ENCODE measurements at regions not wholly inside any gene's neighbourhood (a gene's known extent, or its start where the extent isn't known, plus 50 kb on each side); places are given as distances from the start of the nearest gene placed in this dataset.

DNA sequence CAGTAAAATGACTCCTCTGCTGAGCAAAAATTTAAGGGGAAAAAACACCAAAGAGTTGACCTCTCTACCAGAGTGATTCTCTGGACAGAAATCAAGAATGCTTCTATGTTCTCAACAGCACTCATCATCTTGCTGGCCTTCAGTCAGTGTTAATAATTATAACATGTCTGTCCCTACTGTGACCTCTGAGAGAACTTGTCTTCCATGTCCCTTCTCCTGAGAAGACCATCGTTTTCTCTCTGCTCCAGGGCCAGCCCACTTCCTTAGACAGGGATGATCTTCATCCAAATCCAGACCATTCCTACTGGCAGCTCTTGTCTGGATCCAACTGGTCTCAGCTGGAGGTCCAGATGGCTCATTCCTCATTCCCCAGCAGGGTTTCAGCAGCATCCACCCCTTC, 139.0 kb upstream of the NECTIN3 start:
- no peak for DNase-seq (ENCODE audit: low spot score)
- Histone ChIP-seq H3K9me3 (ENCODE audit: low read depth, low read length, poor library complexity, severe bottlenecking) (no peaks in the 10 kb centered on the region), H3K27me3 (replicated peaks; ENCODE audit: insufficient read depth, low read depth, low read length, poor library complexity) (no peaks in the 10 kb centered on the region), H3K36me3 (ENCODE audit: insufficient read depth, low read length, poor library complexity, severe bottlenecking) (no peaks in the 10 kb centered on the region), H3K4me3 (ENCODE audit: low read depth, low read length, poor library complexity, severe bottlenecking) (no peak overlapping the region), H3K4me1 (ENCODE audit: insufficient read depth, low read length, poor library complexity, severe bottlenecking) (no peaks in the 10 kb centered on the region), H3K27ac (ENCODE audit: low read depth, low read length, poor library complexity, severe bottlenecking) (no peak overlapping the region)
- ChIA-PET CTCF (no interaction called here), POLR2A (ENCODE audit: low non-redundant PET) (no interaction called here)
- intact Hi-C loops (cut with micrococcal nuclease; ENCODE audit: unreplicated experiment), result no loop called here
- BruUV-seq (replicated peaks), result no TSS peak
- TF ChIP-seq EZH2 (IDR thresholded peaks at IDR 0.05; ENCODE audit: borderline replicate concordance, low read depth, low read length, poor library complexity, severe bottlenecking) (no peak), CTCF (conservative IDR thresholded peaks at IDR 0.05; ENCODE audit: low read depth, low read length) (no peak)

DNA sequence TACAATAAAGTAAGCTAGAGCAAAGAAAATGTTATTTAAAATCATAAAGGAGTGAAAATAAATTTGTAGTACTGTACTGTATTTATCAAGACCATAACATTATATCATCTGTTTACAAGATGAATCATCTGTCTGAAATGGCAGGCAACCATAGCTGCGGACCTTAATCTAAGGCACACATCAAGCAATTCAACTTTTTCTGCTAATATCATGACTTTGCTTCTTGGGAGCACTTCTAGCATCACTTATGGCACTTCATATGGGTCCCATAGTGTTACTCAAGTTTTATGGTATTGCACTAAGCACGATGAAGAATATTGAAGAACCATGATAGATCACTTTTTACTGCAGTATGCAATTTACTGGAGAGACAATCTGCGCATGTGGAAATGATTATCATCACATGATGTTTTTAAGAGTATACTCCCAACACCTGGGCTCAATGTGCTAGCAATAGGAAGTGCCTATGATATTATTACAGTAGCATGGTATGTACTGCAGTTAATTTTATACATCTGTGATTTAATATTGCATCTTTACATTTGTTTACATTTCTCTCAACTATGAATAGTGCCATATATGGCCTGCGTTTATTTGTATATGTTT, 137.7 kb upstream of the NECTIN3 start:
- Histone ChIP-seq H3K4me1 (ENCODE audit: insufficient read depth, low read length, poor library complexity, severe bottlenecking) (no peaks in the 10 kb centered on the region), H3K9me3 (ENCODE audit: low read depth, low read length, poor library complexity, severe bottlenecking) (no peaks in the 10 kb centered on the region), H3K27me3 (replicated peaks; ENCODE audit: insufficient read depth, low read depth, low read length, poor library complexity) (no peaks in the 10 kb centered on the region), H3K36me3 (ENCODE audit: insufficient read depth, low read length, poor library complexity, severe bottlenecking) (no peaks in the 10 kb centered on the region), H3K27ac (ENCODE audit: low read depth, low read length, poor library complexity, severe bottlenecking) (no peak overlapping the region), H3K4me3 (ENCODE audit: low read depth, low read length, poor library complexity, severe bottlenecking) (no peak overlapping the region)
- BruUV-seq (replicated peaks), result no TSS peak
- DNase-seq (ENCODE audit: low spot score), result no peak
- no peak for TF ChIP-seq CTCF (conservative IDR thresholded peaks at IDR 0.05; ENCODE audit: low read depth, low read length)
- TF ChIP-seq EZH2 (IDR thresholded peaks at IDR 0.05; ENCODE audit: borderline replicate concordance, low read depth, low read length, poor library complexity, severe bottlenecking), result no peak
- intact Hi-C loops (cut with micrococcal nuclease; ENCODE audit: unreplicated experiment), result no loop called here
- ChIA-PET CTCF (no interaction called here), POLR2A (ENCODE audit: low non-redundant PET) (no interaction called here)

DNA sequence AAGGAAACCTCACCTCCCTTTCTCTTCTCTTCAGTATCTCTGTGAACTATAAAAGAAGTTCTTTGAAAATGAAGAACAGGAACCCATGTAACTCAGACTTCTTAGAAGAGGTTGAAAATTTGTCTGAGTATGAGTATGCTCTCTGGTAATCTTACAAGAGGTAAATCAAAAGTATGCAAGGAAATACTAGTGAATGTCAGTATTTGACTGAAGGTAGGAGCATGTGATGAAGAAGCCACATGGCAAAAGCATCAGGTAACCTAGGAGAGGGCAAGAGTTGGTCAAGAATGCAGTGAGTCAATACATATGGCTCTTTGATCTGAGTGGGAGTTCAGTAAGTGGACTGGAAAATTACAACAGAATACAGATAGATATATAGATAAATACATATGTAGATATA, 133.0 kb upstream of the NECTIN3 start:
- no peak overlapping the region for H3K4me3 ChIP-seq (ENCODE audit: low read depth, low read length, poor library complexity, severe bottlenecking)
- no peaks in the 10 kb centered on the region for H3K4me1 ChIP-seq (ENCODE audit: insufficient read depth, low read length, poor library complexity, severe bottlenecking)
- TF ChIP-seq EZH2 (IDR thresholded peaks at IDR 0.05; ENCODE audit: borderline replicate concordance, low read depth, low read length, poor library complexity, severe bottlenecking) (no peak), CTCF (conservative IDR thresholded peaks at IDR 0.05; ENCODE audit: low read depth, low read length) (no peak)
- no TSS peak for BruUV-seq (replicated peaks)
- H3K27ac ChIP-seq (ENCODE audit: low read depth, low read length, poor library complexity, severe bottlenecking), result no peak overlapping the region
- no peaks in the 10 kb centered on the region for H3K36me3 ChIP-seq (ENCODE audit: insufficient read depth, low read length, poor library complexity, severe bottlenecking)
- intact Hi-C loops (cut with micrococcal nuclease; ENCODE audit: unreplicated experiment), result no loop called here
- no peak for DNase-seq (ENCODE audit: low spot score)
- no peaks in the 10 kb centered on the region for H3K27me3 ChIP-seq (replicated peaks; ENCODE audit: insufficient read depth, low read depth, low read length, poor library complexity)
- CTCF ChIA-PET, result no interaction called here
- H3K9me3 ChIP-seq (ENCODE audit: low read depth, low read length, poor library complexity, severe bottlenecking), result no peaks in the 10 kb centered on the region
- POLR2A ChIA-PET (ENCODE audit: low non-redundant PET), result no interaction called here

All from A673 (cell line).